H1 (cell line): ENCODE measurements at regions not wholly inside any gene's neighbourhood (a gene's known extent, or its start where the extent isn't known, plus 50 kb on each side); places are given as distances from the start of the nearest gene placed in this dataset.

Experiments used
- CTCF ChIA-PET: fragments of 300-600 bp; sonication (Branson Sonifier 250); formaldehyde crosslinking; loops from one replicate; lab custom pipeline; 2021; ENCODE audit not compliant: partially characterized antibody; lab: Charles Lee
- POLR2A ChIA-PET: fragments of 300-600 bp; sonication (Branson Sonifier 250); formaldehyde crosslinking; loops from one replicate; lab custom pipeline; 2021; ENCODE audit warnings: inconsistent platforms; ENCODE audit not compliant: partially characterized antibody; lab: Charles Lee
- DNase-seq, 2 experiments: peaks; one replicate each; pipeline versions ENCODE4 v3.0.0 to v3.0.0-alpha.2; 2010 to 2022; ENCODE audit warnings: low spot score in 2 of 2, low read depth in 1 of 2, mixed read lengths in 1 of 2
- FAIRE-seq: peaks from 2 replicates; lab custom pipeline; 2011; peaks lifted over from hg19 to GRCh38; lab: Jason Lieb, UNC
- H2AFZ ChIP-seq: 2 replicates; pipeline ENCODE4 v1.8.1; 2012; ENCODE audit warnings: low read length, inconsistent platforms
- H2AK5ac ChIP-seq: 2 replicates; pipeline ENCODE4 v1.6.1; 2013; ENCODE audit warnings: low read depth, low read length
- H2BK120ac ChIP-seq: replicated peaks from 2 replicates; pipeline ENCODE3; 2013; ENCODE audit warnings: low read depth, low read length, inconsistent platforms
- H2BK12ac ChIP-seq: 2 replicates; pipeline ENCODE4 v1.6.1; 2013; ENCODE audit warnings: low read depth, low read length
- H2BK15ac ChIP-seq: 2 replicates; pipeline ENCODE4 v1.6.1; 2013; ENCODE audit warnings: low read length
- H2BK20ac ChIP-seq: 2 replicates; pipeline ENCODE4 v1.6.1; 2013; ENCODE audit warnings: low read length
- H2BK5ac ChIP-seq: 2 replicates; pipeline ENCODE4 v1.6.1; 2013; ENCODE audit warnings: low read depth, low read length
- H3K14ac ChIP-seq: 2 replicates; pipeline ENCODE4 v1.6.1; 2013; ENCODE audit warnings: inconsistent platforms; ENCODE audit not compliant: insufficient read length
- H3K18ac ChIP-seq: 2 replicates; pipeline ENCODE4 v1.6.1; 2013; ENCODE audit warnings: low read length; ENCODE audit errors: extremely low read depth
- H3K23ac ChIP-seq: 2 replicates; pipeline ENCODE4 v1.6.1; 2013; ENCODE audit warnings: inconsistent platforms; ENCODE audit not compliant: insufficient read length
- H3K23me2 ChIP-seq: 2 replicates; pipeline ENCODE4 v1.6.1; 2013; ENCODE audit warnings: low read depth, low read length
- H3K27ac ChIP-seq: 2 replicates; pipeline ENCODE4 v1.6.1; 2011; ENCODE audit warnings: low read depth, low read length, inconsistent platforms
- H3K27me3 ChIP-seq, 4 experiments: replicated peaks in 1 of 4; 1 replicate in 1 of 4; 2 replicates in 3 of 4; pipeline versions ENCODE4 v1.6.1 to v1.8.1; 2011 to 2013; ENCODE audit warnings: low read length in 3 of 4, mild to moderate bottlenecking in 3 of 4, inconsistent platforms in 2 of 4, mixed read lengths in 2 of 4, moderate library complexity in 1 of 4; ENCODE audit not compliant: control insufficient read depth in 3 of 4, insufficient read depth in 3 of 4; ENCODE audit errors: extremely low read depth in 1 of 4
- H3K36me3 ChIP-seq, 4 experiments: 2 replicates each; pipeline versions ENCODE4 v1.6.1 to v1.8.1; 2011 to 2013; ENCODE audit warnings: mild to moderate bottlenecking in 4 of 4, low read length in 3 of 4, moderate library complexity in 2 of 4, control low read depth in 1 of 4, inconsistent platforms in 1 of 4; ENCODE audit not compliant: insufficient read depth in 4 of 4, control insufficient read depth in 2 of 4
- H3K4ac ChIP-seq: replicated peaks from 2 replicates; pipeline ENCODE3; 2013; ENCODE audit warnings: low read length, low read depth, mixed read lengths, inconsistent platforms; ENCODE audit not compliant: insufficient read length
- H3K4me1 ChIP-seq, 4 experiments: replicated peaks in 1 of 4; 1 replicate in 1 of 4; 2 replicates in 3 of 4; pipeline versions ENCODE4 v1.6.1 to v1.8.1; 2011 to 2013; ENCODE audit warnings: low read length in 3 of 4, inconsistent platforms in 2 of 4, mixed read lengths in 1 of 4; ENCODE audit not compliant: insufficient read depth in 4 of 4, control insufficient read depth in 3 of 4
- H3K4me2 ChIP-seq, 2 experiments: 2 replicates each; pipeline versions ENCODE4 v1.6.1 to v1.8.1; 2011 to 2013; ENCODE audit warnings: low read depth in 2 of 2, low read length in 2 of 2, control low read depth in 1 of 2, inconsistent platforms in 1 of 2, mild to moderate bottlenecking in 1 of 2; ENCODE audit not compliant: insufficient read depth in 1 of 2
- H3K4me3 ChIP-seq, 4 experiments: fragments of 200-600, 300-600 bp in 1 of 4; sonication (generic), shearing (Covaris generic), sonication (Bioruptor Twin) in 1 of 4; 2 replicates each; pipeline versions ENCODE4 v1.5.1 to v1.8.1; 2011 to 2016; ENCODE audit warnings: low read length in 4 of 4, low read depth in 3 of 4, control low read depth in 2 of 4, inconsistent platforms in 2 of 4, mild to moderate bottlenecking in 2 of 4, mixed read lengths in 1 of 4, moderate library complexity in 1 of 4; ENCODE audit not compliant: insufficient read depth in 2 of 4; ENCODE audit errors: extremely low read depth in 1 of 4
- H3K56ac ChIP-seq: replicated peaks from 2 replicates; pipeline ENCODE3; 2013; ENCODE audit warnings: low read depth, mild to moderate bottlenecking, mixed read lengths, low read length, inconsistent platforms; ENCODE audit not compliant: insufficient read length
- H3K79me1 ChIP-seq: 2 replicates; pipeline ENCODE4 v1.6.1; 2013; ENCODE audit warnings: low read depth, low read length, control low read depth
- H3K79me2 ChIP-seq, 2 experiments: 2 replicates each; pipeline versions ENCODE4 v1.6.1 to v1.8.1; 2012 to 2013; ENCODE audit warnings: low read length in 2 of 2, mild to moderate bottlenecking in 2 of 2, inconsistent platforms in 1 of 2; ENCODE audit not compliant: insufficient read depth in 2 of 2, control insufficient read depth in 1 of 2
- H3K9ac ChIP-seq, 4 experiments: replicated peaks in 1 of 4; 1 replicate in 1 of 4; 2 replicates in 3 of 4; pipeline versions ENCODE4 v1.6.1 to v1.8.1; 2011 to 2013; ENCODE audit warnings: low read depth in 3 of 4, low read length in 3 of 4, control low read depth in 2 of 4, mild to moderate bottlenecking in 2 of 4, moderate library complexity in 2 of 4, inconsistent platforms in 1 of 4; ENCODE audit errors: extremely low read depth in 1 of 4
- H3K9me3 ChIP-seq, 2 experiments: 2 replicates each; pipeline versions ENCODE4 v1.6.1 to v1.8.1; 2012 to 2013; ENCODE audit warnings: mild to moderate bottlenecking in 2 of 2, moderate library complexity in 2 of 2, control low read depth in 1 of 2, inconsistent platforms in 1 of 2, low read depth in 1 of 2, low read length in 1 of 2, mixed read lengths in 1 of 2; ENCODE audit not compliant: insufficient read depth in 2 of 2
- H4K20me1 ChIP-seq, 2 experiments: replicated peaks in 1 of 2; 2 replicates each; pipeline versions ENCODE3 to v1.8.1; 2011 to 2013; ENCODE audit warnings: inconsistent platforms in 2 of 2, low read length in 2 of 2, mild to moderate bottlenecking in 1 of 2; ENCODE audit not compliant: insufficient read depth in 2 of 2, control insufficient read depth in 1 of 2
- H4K5ac ChIP-seq: 2 replicates; pipeline ENCODE4 v1.6.1; 2013; ENCODE audit warnings: low read length, low read depth, mixed read lengths, inconsistent platforms; ENCODE audit not compliant: insufficient read length
- H4K8ac ChIP-seq: 2 replicates; pipeline ENCODE4 v1.8.0; 2013; ENCODE audit warnings: mild to moderate bottlenecking, moderate library complexity, low read length, inconsistent platforms; ENCODE audit not compliant: insufficient read depth; ENCODE audit errors: extremely low read depth
- H4K91ac ChIP-seq: replicated peaks from 2 replicates; pipeline ENCODE3; 2013; ENCODE audit warnings: low read length, mixed read lengths, inconsistent platforms; ENCODE audit not compliant: insufficient read length
- GABPA ChIP-seq: IDR thresholded peaks from 2 replicates; pipeline ENCODE4 v1.6.1; 2011; ENCODE audit warnings: mild to moderate bottlenecking, low read length, moderate library complexity, borderline replicate concordance; ENCODE audit not compliant: insufficient read depth
- POLR2AphosphoS5 ChIP-seq: IDR thresholded peaks from 2 replicates; pipeline ENCODE4 v1.6.1; 2011; ENCODE audit warnings: low read depth, low read length
- SIN3A ChIP-seq, 2 experiments: IDR thresholded peaks in 1 of 2; conservative IDR thresholded peaks in 1 of 2; 2 replicates each; pipeline ENCODE4 v1.6.1; 2011 to 2012; ENCODE audit warnings: low read length in 2 of 2, improper control_type of control experiment in 1 of 2, low read depth in 1 of 2, mild to moderate bottlenecking in 1 of 2
- SIRT6 ChIP-seq: IDR thresholded peaks from one replicate; pipeline ENCODE4 v1.7.1; 2012; ENCODE audit warnings: low read length, inconsistent platforms
- SRF ChIP-seq: IDR thresholded peaks from 2 replicates; pipeline ENCODE4 v1.6.1; 2011; ENCODE audit warnings: mild to moderate bottlenecking, low read depth, low read length, moderate library complexity
- TAF7 ChIP-seq: optimal IDR thresholded peaks from 2 replicates; pipeline ENCODE3; 2011; ENCODE audit warnings: low read depth, mild to moderate bottlenecking, inconsistent platforms, low read length, moderate library complexity, borderline replicate concordance
- TEAD4 ChIP-seq: IDR thresholded peaks from 2 replicates; pipeline ENCODE4 v1.6.1; 2012; ENCODE audit warnings: low read depth, low read length, inconsistent platforms, mixed read lengths
- ZNF274 ChIP-seq: IDR thresholded peaks from 2 replicates; pipeline ENCODE4 v1.7.0; 2012; ENCODE audit warnings: low read length, borderline replicate concordance; ENCODE audit errors: extremely low read depth
- WGBS, 2 experiments: shearing (Covaris generic) in 1 of 2; methylation state at CpG; one replicate each; pipeline versions ENCODE4 v1.1.6 to v1.1.7; 2013 to 2015; ENCODE audit warnings: low lambda C conversion rate in 2 of 2, mixed read lengths in 2 of 2, inconsistent platforms in 1 of 2, low coverage in 1 of 2, missing lambda C conversion rate in 1 of 2; ENCODE audit not compliant: insufficient replicate concordance in 2 of 2, insufficient coverage in 1 of 2, insufficient read length in 1 of 2; ENCODE audit errors: extremely low coverage in 1 of 2, missing lambda C conversion rate in 1 of 2; 5-methylcytosine and 5-hydroxymethylcytosine counted together
- TF ChIP-seq, protein P1 (sequence below): IDR thresholded peaks from 2 replicates; pipeline ENCODE4 v1.6.1; 2011; ENCODE audit warnings: low read depth, mild to moderate bottlenecking, low read length; ENCODE audit not compliant: insufficient read depth
- TF ChIP-seq, protein P2 (sequence below): IDR thresholded peaks from 2 replicates; pipeline ENCODE4 v1.6.1; 2012; ENCODE audit warnings: low read length, inconsistent platforms

DNA sequence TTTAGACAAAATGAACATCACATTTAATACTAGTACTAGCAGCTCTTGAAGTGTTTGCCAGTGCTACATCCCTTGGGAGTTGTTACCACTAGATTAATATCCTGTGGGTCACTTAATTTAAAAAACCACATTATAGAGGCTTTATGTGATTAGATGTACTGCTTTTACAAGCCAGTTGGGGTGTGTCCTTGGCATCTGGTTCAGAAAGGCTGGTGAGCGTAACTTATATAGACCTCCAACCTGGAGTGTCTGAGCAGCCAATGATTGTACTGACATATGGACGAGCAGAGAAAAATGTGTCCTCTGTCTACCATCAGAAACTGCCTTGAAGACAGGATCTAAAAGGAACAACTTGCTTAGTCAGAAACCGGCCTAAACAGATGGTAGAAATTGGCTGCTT, 306.2 kb upstream of the ATP11B start:
- Histone ChIP-seq H3K27me3 (no peaks in the 10 kb centered on the region), H2BK5ac (no peak overlapping the region), H3K14ac (no peak overlapping the region), H3K4me2 (no peak overlapping the region), H3K9me3 (no peaks in the 10 kb centered on the region), H4K5ac (no peak overlapping the region), H3K4me3 (no peak overlapping the region), H3K23ac (no peak overlapping the region), H4K8ac (no peak overlapping the region), H3K79me1 (no peaks in the 10 kb centered on the region), H3K23me2 (no peaks in the 10 kb centered on the region), H4K91ac (no peak overlapping the region), H3K18ac (no peak overlapping the region), H2BK20ac (no peak overlapping the region), H3K4ac (no peak overlapping the region), H2BK15ac (no peak overlapping the region), H2AK5ac (no peak overlapping the region), H3K27ac (no peak overlapping the region), H2BK12ac (no peak overlapping the region), H3K36me3 (no peaks in the 10 kb centered on the region), H3K79me2 (no peaks in the 10 kb centered on the region), H2BK120ac (no peak overlapping the region), H3K56ac (no peak overlapping the region), H4K20me1 (no peaks in the 10 kb centered on the region), H2AFZ (no peak overlapping the region; the same call in 1 of the 2 replicates), H3K9ac (no peak overlapping the region), H3K4me1 (peaks cover 0 to 7% (median 0%) of the 10 kb centered on the region in 4 experiments; a peak in 2 of 7 replicates)
- FAIRE-seq (no peak), DNase-seq (no peak)
- 98% methylated on average over 3 of the region's 3 CpGs; no CpG with 5 or more reads in 1 of the 2 experiments for WGBS, 2 experiments
- CTCF ChIA-PET = interaction anchor here (1.1 kb wide), 1 partner anchor 166 kb away, joined by 3 read pairs; no protein-coding TSS in a partner anchor
- TF ChIP-seq, protein P1, sequence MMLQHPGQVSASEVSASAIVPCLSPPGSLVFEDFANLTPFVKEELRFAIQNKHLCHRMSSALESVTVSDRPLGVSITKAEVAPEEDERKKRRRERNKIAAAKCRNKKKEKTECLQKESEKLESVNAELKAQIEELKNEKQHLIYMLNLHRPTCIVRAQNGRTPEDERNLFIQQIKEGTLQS = no peak
- TF ChIP-seq ZNF274 (no peak), TEAD4 (no peak), SRF (no peak), GABPA (no peak), SIN3A (conservative IDR thresholded peaks at IDR 0.05 in 1 of 2, IDR thresholded peaks at IDR 0.05 in 1 of 2; ENCODE audit: low read depth in 1 of 2, low read length in 2 of 2) (no peak), POLR2AphosphoS5 (no peak), TAF7 (no peak), SIRT6 (no peak)
- TF ChIP-seq, protein P2, sequence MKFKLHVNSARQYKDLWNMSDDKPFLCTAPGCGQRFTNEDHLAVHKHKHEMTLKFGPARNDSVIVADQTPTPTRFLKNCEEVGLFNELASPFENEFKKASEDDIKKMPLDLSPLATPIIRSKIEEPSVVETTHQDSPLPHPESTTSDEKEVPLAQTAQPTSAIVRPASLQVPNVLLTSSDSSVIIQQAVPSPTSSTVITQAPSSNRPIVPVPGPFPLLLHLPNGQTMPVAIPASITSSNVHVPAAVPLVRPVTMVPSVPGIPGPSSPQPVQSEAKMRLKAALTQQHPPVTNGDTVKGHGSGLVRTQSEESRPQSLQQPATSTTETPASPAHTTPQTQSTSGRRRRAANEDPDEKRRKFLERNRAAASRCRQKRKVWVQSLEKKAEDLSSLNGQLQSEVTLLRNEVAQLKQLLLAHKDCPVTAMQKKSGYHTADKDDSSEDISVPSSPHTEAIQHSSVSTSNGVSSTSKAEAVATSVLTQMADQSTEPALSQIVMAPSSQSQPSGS = no peak
- POLR2A ChIA-PET = no interaction called here
